ENCODE measurements at regions not wholly inside any gene's neighbourhood (a gene's known extent, or its start where the extent isn't known, plus 50 kb on each side); places are given as distances from the start of the nearest gene placed in this dataset.
"Not testable (repeated sequence)": the region's sequence is repeated elsewhere in the genome, so short reads cannot be mapped to it uniquely, and the experiment has no call there.

- not testable (repeated sequence) for H3K36me3 ChIP-seq (ENCODE audit: control insufficient read depth, insufficient read depth, low read length); H3K4me1 ChIP-seq (ENCODE audit: control insufficient read depth, insufficient read depth, low read length, poor library complexity, severe bottlenecking); H3K4me3 ChIP-seq (ENCODE audit: extremely low read depth, insufficient read depth, low read length, poor library complexity, severe bottlenecking); H3K9me3 ChIP-seq (ENCODE audit: control insufficient read depth, low read length); H3K27ac ChIP-seq (ENCODE audit: low read depth, low read length, severe bottlenecking)
- 85 to 89% methylated on average over 2 to 3 of the region's 3 CpGs for WGBS, 2 experiments (ENCODE audit: insufficient coverage in 2 of 2)
Measured at GRCh38 chr19:30804333-30804732, 432.1 kb downstream of the ZNF536 start.

DNA sequence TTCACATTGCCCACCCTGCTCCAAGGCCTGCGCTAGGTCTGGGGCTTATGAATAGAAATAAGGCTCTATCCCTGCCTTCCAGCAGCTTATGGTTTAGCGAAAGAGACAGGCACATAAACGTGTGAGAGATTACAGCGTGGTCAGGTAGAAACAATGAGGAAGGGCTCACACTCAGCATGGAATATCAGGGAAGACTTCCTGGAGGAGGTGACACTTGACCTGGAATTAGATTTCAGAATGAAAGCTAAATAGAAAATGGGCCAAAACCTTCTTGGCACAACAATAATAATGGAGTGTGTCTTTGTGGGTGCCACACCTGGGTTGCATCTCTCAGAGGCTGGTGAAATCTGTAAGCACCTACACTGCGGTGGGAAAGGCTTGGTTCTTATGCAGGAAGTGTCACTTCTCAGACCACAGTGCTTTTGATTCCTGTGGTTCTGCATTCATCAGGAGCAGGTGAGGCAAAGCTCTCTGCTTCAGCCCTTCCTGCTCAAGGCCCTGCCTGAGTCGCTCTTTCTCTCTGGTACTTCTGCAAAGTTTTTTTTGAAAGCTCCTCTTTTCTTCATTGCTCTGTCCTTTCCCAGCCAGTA lies 430.3 kb downstream of the ZNF536 start:
- WGBS, 2 experiments (ENCODE audit: insufficient coverage in 2 of 2): 88 to 91% methylated on average over 5 to 6 of the region's 6 CpGs
- Histone ChIP-seq H3K27ac (ENCODE audit: low read depth, low read length, severe bottlenecking) (no peak overlapping the region), H3K36me3 (ENCODE audit: control insufficient read depth, insufficient read depth, low read length) (no peaks in the 10 kb centered on the region), H3K9me3 (ENCODE audit: control insufficient read depth, low read length) (no peaks in the 10 kb centered on the region), H3K4me1 (ENCODE audit: control insufficient read depth, insufficient read depth, low read length, poor library complexity, severe bottlenecking) (no peaks in the 10 kb centered on the region), H3K4me3 (ENCODE audit: extremely low read depth, insufficient read depth, low read length, poor library complexity, severe bottlenecking) (no peak overlapping the region)

GRCh38 chr19:30799865-30800755 lies 427.9 kb downstream of the ZNF536 start:
- WGBS, 2 experiments (ENCODE audit: insufficient coverage in 2 of 2): 51 to 59% methylated on average over 6 to 7 of the region's 22 CpGs
- Histone ChIP-seq H3K4me1 (ENCODE audit: control insufficient read depth, insufficient read depth, low read length, poor library complexity, severe bottlenecking) (no peaks in the 10 kb centered on the region), H3K36me3 (ENCODE audit: control insufficient read depth, insufficient read depth, low read length) (no peaks in the 10 kb centered on the region), H3K9me3 (ENCODE audit: control insufficient read depth, low read length) (no peaks in the 10 kb centered on the region), H3K27ac (ENCODE audit: low read depth, low read length, severe bottlenecking) (no peak overlapping the region), H3K4me3 (ENCODE audit: extremely low read depth, insufficient read depth, low read length, poor library complexity, severe bottlenecking) (no peak overlapping the region)

DNA sequence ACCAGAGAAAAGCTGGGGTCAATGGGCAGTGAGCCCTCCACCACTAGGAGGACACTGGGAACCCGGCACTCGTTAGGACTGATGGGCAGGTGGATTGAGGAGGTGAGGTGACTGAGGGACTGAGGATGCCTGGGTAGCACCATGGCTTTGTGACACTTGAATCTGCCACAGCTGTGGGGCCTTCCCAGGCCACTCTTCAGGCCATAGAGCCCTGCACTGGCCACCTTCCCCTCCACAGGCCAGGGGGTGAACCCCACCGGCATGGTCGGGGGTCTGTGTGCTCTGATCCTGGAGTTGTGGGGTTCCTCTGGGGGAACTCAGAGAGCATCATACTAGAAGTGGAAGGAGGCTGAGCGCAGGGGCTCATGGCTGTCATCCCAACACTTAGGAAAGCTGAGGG lies 423.5 kb downstream of the ZNF536 start:
- 90 to 100% methylated on average over 1 to 3 of the region's 5 CpGs for WGBS, 2 experiments (ENCODE audit: insufficient coverage in 2 of 2)
- Histone ChIP-seq H3K4me3 (ENCODE audit: extremely low read depth, insufficient read depth, low read length, poor library complexity, severe bottlenecking) (no peak overlapping the region), H3K4me1 (ENCODE audit: control insufficient read depth, insufficient read depth, low read length, poor library complexity, severe bottlenecking) (no peaks in the 10 kb centered on the region), H3K9me3 (ENCODE audit: control insufficient read depth, low read length) (no peaks in the 10 kb centered on the region), H3K36me3 (ENCODE audit: control insufficient read depth, insufficient read depth, low read length) (no peaks in the 10 kb centered on the region), H3K27ac (ENCODE audit: low read depth, low read length, severe bottlenecking) (no peak overlapping the region)

DNA sequence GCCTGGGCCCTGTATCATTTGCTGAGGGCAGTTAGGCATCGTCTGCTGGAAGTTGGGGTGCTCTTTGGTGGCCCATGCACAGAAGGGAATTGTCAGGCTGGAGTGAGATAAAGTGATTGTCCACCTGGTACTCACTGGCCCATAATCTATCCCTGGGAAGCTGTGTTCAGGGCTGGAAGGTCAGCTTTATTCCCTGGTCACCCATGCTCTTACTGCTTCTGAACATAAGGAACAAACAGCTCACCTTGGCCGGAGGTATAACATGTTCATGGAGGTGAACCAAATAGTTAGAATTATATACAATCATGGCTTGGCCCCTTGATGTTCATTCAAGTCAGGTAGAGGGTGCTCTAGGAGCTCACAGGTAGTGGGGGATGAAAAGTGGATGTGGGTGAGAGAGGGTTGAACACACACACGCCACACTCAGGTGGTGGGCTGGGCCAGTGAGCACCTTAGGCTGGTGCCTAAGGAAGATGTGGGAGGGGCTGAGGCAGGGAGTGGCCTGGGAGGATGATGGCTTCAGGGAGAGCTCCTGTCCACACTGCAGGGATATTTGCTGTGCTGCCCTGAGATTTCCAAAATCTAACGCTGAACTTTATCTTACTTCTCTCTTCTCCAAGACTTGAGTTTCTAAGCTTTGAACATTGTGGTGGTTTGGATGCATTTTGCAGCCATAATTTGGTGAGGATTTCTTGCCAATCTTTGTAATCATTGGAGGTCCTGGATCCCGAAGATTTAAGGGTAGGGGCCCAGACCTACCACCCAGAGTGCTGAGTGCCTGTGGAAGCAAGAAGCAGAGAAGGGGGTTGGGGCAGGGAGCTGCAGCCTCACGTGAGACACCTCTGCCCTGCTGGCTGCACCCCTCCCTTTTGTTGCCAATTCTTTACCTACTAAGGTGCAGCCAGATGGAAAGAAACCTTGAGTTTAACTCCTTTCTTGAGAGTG lies 420.6 kb downstream of the ZNF536 start:
- no peak overlapping the region for H3K4me3 ChIP-seq (ENCODE audit: extremely low read depth, insufficient read depth, low read length, poor library complexity, severe bottlenecking)
- H3K9me3 ChIP-seq (ENCODE audit: control insufficient read depth, low read length): no peaks in the 10 kb centered on the region
- H3K36me3 ChIP-seq (ENCODE audit: control insufficient read depth, insufficient read depth, low read length): no peaks in the 10 kb centered on the region
- H3K4me1 ChIP-seq (ENCODE audit: control insufficient read depth, insufficient read depth, low read length, poor library complexity, severe bottlenecking): no peaks in the 10 kb centered on the region
- WGBS, 2 experiments (ENCODE audit: insufficient coverage in 2 of 2): 69 to 73% methylated on average over 3 to 4 of the region's 6 CpGs
- no peak overlapping the region for H3K27ac ChIP-seq (ENCODE audit: low read depth, low read length, severe bottlenecking)

GRCh38 chr19:30791088-30791487 lies 418.9 kb downstream of the ZNF536 start:
- Histone ChIP-seq H3K4me3 (ENCODE audit: extremely low read depth, insufficient read depth, low read length, poor library complexity, severe bottlenecking) (no peak overlapping the region), H3K4me1 (ENCODE audit: control insufficient read depth, insufficient read depth, low read length, poor library complexity, severe bottlenecking) (no peaks in the 10 kb centered on the region), H3K36me3 (ENCODE audit: control insufficient read depth, insufficient read depth, low read length) (no peaks in the 10 kb centered on the region), H3K27ac (ENCODE audit: low read depth, low read length, severe bottlenecking) (no peak overlapping the region), H3K9me3 (ENCODE audit: control insufficient read depth, low read length) (no peaks in the 10 kb centered on the region)
- WGBS, 2 experiments (ENCODE audit: insufficient coverage in 2 of 2): 92 to 95% methylated on average over 2 to 7 of the region's 13 CpGs

- Histone ChIP-seq H3K9me3 (ENCODE audit: control insufficient read depth, low read length) (no peaks in the 10 kb centered on the region), H3K27ac (ENCODE audit: low read depth, low read length, severe bottlenecking) (no peak overlapping the region), H3K36me3 (ENCODE audit: control insufficient read depth, insufficient read depth, low read length) (no peaks in the 10 kb centered on the region), H3K4me3 (ENCODE audit: extremely low read depth, insufficient read depth, low read length, poor library complexity, severe bottlenecking) (no peak overlapping the region), H3K4me1 (ENCODE audit: control insufficient read depth, insufficient read depth, low read length, poor library complexity, severe bottlenecking) (no peaks in the 10 kb centered on the region)
- WGBS, 2 experiments (ENCODE audit: insufficient coverage in 2 of 2): 88 to 100% methylated on average over 1 to 2 of the region's 3 CpGs
Measured at GRCh38 chr19:30790056-30790680, 418.0 kb downstream of the ZNF536 start.

- H3K36me3 ChIP-seq (ENCODE audit: control insufficient read depth, insufficient read depth, low read length): no peaks in the 10 kb centered on the region
- no peak overlapping the region for H3K4me3 ChIP-seq (ENCODE audit: extremely low read depth, insufficient read depth, low read length, poor library complexity, severe bottlenecking)
- H3K27ac ChIP-seq (ENCODE audit: low read depth, low read length, severe bottlenecking): no peak overlapping the region
- no peaks in the 10 kb centered on the region for H3K9me3 ChIP-seq (ENCODE audit: control insufficient read depth, low read length)
- WGBS, 2 experiments (ENCODE audit: insufficient coverage in 2 of 2): 82 to 92% methylated on average over 5 of the region's 5 CpGs
- no peaks in the 10 kb centered on the region for H3K4me1 ChIP-seq (ENCODE audit: control insufficient read depth, insufficient read depth, low read length, poor library complexity, severe bottlenecking)
Measured at GRCh38 chr19:30788105-30788765, 416.1 kb downstream of the ZNF536 start.

- WGBS, 2 experiments (ENCODE audit: insufficient coverage in 2 of 2): 77 to 86% methylated on average over 4 of the region's 5 CpGs
- no peaks in the 10 kb centered on the region for H3K4me1 ChIP-seq (ENCODE audit: control insufficient read depth, insufficient read depth, low read length, poor library complexity, severe bottlenecking)
- H3K4me3 ChIP-seq (ENCODE audit: extremely low read depth, insufficient read depth, low read length, poor library complexity, severe bottlenecking): no peak overlapping the region
- H3K9me3 ChIP-seq (ENCODE audit: control insufficient read depth, low read length): no peaks in the 10 kb centered on the region
- H3K27ac ChIP-seq (ENCODE audit: low read depth, low read length, severe bottlenecking): no peak overlapping the region
- no peaks in the 10 kb centered on the region for H3K36me3 ChIP-seq (ENCODE audit: control insufficient read depth, insufficient read depth, low read length)
Measured at GRCh38 chr19:30785458-30786137, 413.4 kb downstream of the ZNF536 start.
